Activated CD4-positive, alpha-beta T cell treated with anti-CD3 and anti-CD28 coated beads, Interleukin-10, Interleukin-2, amounts not matched to agents 100 ng/mL and 50 ng/mL, durations not matched to agents 16 hours and 8 hours (primary cell): ENCODE measurements at regions not wholly inside any gene's neighbourhood (a gene's known extent, or its start where the extent isn't known, plus 50 kb on each side); places are given as distances from the start of the nearest gene placed in this dataset.
A peak's percentile ranks its signal among the peaks of the same experiment; 100 is the strongest.

Experiments
- DNase-seq: peaks from one replicate; pipeline ENCODE4 v3.0.0-alpha.2; 2020

DNA sequence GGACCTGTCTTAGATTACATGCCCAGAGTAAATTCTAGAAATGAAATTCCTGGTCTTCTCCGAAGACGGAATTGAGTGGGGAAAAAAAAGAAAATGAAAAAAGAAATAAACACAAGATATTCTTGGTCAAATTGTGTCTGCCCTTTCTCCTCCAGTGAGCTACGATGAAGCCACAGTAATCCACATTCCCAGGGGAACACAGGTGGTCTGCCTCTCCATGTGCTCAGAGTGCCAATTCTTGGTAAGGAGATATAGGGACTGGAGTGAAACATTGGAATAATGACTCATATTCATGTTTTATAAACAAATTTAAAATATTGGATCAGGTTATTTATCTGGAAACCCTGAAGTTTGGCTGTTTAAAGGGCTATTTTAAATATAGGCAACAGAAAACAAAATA, 54.2 kb upstream of the MGST2 start:
- no peak for DNase-seq

DNA sequence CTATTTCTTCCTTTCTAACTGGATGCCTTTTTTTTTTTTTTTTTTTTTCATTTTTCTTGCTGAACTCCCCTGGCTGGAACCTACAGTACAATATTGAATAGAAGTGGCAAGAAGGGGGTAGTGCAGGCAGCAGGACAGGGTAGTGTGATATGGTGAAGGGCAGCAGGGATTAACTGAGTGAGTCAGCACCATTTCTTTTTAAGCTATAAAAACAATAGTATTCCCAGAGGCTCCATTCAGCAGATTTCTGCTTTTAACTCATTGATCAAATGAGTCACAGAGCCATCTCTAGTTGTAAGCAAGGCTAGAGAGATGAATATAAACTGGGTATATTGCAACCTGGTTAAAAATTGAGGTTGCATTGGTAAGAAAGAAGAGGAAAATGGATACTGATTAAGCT, 53.6 kb upstream of the SETD7 start:
- no peak for DNase-seq

DNA sequence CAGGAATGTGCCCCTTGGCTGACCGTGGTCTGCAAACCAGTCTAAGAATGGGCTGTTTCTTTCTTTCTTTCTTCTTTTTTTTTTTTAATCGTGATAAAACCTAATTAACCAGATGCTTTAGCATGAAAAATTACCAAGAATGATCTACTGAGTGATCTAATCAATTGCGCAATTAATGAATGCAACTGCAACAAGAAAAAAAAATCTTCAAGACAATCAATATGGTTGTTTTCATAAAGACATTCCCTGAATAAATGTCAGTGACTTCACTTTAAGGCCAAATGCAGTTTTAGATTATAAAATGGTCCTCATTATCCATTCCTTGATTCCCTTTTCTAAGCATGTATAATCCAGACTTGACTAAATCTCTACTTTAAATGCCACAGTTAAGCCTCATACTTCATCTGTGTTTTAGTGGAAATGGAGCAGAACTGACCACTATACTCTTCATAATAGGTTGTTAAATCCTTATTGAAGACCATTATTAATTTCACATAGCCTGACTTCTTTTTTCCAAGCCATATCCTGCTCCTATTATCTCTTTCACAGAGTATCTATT, 51.6 kb upstream of the SETD7 start:
- no peak for DNase-seq

DNA sequence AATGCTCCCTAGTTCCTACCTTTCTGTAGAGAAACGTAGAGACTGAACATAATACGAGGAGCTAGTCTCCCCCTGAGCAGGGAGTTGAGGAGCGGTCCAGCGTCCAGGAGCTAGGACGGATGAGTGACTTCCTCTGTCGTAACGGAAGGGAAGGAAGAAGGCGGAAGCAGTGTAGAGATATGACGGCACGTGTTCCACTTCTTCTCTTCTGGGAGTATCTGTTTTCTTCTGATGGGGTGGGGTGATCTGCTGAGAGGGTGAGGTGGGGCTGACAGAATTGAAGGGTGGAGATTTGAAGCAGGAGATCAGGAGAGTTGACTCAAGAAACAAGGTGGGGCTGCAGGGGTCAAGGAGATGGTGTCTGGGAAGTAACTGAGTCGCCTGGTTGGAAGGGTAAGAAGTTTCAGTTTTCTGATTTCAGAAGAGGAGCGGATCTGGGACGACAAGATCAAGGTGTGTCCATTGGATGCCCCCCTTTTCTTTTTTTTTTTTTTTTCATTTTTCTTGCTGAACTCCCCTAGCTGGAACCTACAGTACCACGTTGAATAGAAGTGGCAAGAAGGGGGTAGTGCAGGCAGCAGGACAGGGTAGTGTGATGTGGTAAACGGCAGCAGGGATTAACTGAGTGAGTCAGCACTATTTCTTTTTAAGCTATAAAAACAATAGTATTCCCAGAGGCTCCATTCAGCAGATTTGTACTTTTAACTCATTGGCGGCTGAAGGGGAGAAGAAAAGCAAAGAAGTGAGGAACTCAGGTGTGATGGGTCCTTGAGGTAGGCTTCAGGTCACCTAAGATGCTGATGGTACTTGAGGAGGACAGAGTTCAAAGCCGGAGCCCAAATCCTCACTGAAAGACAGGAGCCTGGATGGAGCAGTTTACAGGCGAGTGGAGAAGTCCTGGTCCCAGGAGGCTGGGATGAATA, 50.8 kb upstream of the SETD7 start:
- peak; percentile 10 for DNase-seq

DNA sequence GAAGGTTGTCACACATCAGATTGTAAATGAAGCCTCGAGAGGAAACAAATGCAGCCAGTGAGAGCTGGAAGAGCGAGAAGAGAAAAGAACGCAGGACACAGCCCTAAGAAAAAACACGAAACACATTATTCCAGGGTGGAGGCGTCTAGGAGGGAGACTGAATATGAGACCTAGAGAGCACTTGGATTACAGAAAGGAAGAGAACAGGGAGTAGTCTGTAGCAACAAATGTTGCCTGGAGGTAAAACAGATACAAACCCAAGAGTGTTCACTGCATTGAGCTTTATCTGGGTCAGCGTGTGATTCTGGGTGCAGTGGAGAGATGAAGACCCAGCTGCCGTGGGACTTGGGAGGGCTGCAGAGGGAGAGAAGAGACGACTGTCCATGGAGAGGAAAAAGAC, 50.1 kb upstream of the SETD7 start:
- no peak for DNase-seq
